Activated CD4-positive, alpha-beta T cell treated with anti-CD3 and anti-CD28 coated beads, Interleukin-2, amount 50 U/mL, for 4 hours (primary cell): ENCODE measurements at regions not wholly inside any gene's neighbourhood (a gene's known extent, or its start where the extent isn't known, plus 50 kb on each side); places are given as distances from the start of the nearest gene placed in this dataset.
"Not testable (repeated sequence)": the region's sequence is repeated elsewhere in the genome, so short reads cannot be mapped to it uniquely, and the experiment has no call there.

Source experiments
- DNase-seq, 2 experiments: peaks; one replicate each; pipeline ENCODE4 v3.0.0-alpha.2; 2020

DNA sequence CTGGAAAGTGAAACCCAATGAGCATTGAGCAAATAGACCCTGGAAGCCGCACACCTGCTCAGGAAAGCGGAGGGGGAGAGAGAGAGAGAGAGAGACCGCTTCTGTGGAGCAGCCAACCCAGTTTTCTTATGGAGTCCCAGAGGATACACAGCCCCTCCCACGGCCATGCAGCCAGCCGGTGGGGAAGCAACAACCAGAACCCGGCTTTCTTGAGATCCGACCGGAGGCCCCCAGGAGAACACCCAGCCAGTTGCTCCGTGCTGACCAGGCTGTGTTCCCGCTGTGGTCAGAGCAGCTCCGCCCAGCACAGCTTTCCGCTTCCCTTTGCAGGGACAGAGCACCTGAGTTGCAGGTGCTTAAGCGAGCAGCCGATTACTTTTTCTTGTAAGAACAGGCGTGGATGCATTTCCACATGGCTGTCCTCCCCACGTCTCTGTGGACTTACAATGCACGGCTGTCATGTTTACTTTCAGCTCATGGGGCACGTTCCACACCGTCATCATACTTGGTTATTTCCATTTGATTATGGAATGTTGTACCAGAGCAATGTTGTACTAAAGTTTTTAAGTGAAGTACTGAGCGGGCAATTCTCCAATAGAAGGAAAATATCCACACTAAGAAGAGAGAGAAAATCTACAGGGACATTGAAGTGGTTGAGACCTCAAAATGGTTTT lies 381.9 kb downstream of the THBS2 start:
- DNase-seq: no peak

- DNase-seq: no peak
Measured at GRCh38 chr6:168870982-168871381, 382.7 kb downstream of the THBS2 start.

DNA sequence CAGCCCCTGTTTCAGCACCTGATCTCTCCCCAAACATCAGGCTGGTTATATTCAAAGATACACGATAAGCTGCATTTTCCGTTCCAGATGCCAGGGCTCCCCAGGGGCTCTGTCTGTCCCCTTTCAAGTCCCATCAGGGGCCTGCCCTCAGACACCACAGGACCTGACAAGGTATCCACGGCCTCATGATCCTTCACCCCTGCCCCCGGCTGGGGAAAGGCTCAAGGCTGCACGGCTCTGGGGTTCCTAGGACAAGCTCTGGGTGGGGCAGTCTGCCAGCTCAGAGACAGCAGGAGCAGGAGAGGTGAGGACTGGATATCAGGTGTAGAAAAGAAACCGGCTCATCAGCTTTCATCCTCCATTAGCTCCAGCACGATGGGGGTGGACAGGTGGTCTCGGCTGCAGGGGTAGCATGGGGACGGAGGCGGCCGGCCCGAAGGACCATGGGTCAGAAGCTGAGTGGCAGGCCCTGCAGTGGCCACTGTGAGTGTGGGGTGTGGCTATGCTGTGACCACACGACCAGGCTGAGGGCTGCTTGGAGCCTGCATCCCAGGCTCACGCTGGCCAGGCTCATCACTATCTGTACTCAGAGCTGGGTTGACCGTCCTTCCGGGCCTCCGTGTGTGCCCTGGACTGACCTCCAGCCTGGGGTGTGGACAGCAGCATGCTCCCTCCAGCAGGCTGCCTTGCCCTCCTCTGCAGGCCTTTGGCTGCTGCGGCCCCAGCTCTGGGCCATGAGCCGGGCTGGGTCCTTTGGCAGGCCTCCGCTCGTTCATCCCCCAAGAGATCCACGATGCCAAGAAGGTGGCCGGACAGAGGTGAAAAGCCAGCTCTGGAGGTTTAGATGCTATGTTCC lies 386.2 kb downstream of the THBS2 start:
- DNase-seq: no peak

GRCh38 chr6:168866534-168866933 lies 387.1 kb downstream of the THBS2 start:
- no peak for DNase-seq

DNA sequence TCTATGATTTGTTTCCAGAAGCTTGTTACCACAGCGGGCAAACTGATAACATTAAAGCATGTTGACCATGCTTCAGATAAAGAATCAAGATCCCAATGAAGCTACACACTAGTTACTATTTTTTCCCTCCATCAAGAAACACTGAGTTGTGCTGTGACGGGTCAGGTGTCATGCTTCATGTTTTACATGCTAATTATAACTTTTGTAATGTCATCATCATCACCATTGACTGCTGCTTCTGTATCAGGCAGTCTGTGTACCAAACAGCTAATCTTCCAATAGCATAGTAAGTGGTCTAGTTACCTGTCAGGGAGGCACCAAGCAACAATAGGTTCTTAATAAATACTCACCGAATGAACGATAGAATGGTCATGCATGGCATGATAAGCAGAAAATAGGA lies 388.1 kb downstream of the THBS2 start:
- no peak for DNase-seq

GRCh38 chr6:168864541-168865460 lies 388.8 kb downstream of the THBS2 start:
- no peak for DNase-seq

GRCh38 chr6:168863467-168863866 lies 390.2 kb downstream of the THBS2 start:
- DNase-seq: no peak

GRCh38 chr6:168862346-168862980 lies 391.2 kb downstream of the THBS2 start:
- no peak for DNase-seq

GRCh38 chr6:168860987-168861386 lies 392.7 kb downstream of the THBS2 start:
- no peak for DNase-seq

DNA sequence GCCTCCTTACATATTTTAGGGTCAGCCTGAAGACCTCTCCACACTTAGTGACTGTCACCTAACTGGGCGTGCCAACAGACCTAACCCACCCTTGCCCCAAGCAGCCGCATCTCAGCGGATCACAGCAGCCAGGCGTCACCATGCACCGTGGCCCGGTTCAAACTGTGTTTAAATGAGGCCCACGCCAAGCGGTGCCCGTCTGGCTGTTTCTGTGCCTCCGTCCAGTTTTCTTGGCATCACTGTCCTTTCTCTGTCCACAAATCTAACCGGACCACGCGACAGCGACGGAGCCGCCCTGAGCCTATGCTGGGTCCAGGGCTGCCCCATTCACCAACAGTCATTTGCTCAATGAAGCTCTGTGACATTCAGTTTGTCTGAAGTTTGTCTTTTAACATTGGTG lies 393.3 kb downstream of the THBS2 start:
- no peak for DNase-seq

DNA sequence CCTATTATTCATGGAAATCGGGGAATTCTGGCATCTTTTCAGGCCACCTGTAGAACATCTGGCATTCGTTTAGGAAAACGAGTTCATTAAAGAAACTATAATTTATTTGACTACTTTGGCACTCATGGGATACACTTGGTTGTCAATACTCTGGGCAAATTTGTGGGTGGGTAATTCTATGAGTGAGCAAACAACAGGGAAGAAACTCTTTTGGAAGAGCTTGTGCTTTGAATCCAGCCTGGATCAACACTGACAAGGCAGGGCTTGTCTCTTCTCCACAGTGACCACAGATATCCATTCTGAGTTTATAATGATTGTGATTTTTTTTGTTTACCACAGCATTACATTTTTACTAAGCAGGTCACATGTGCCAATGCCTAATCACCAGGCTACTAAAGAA lies 394.7 kb downstream of the THBS2 start:
- no peak for DNase-seq

GRCh38 chr6:168856914-168857313 lies 396.7 kb downstream of the THBS2 start:
- DNase-seq: no peak

DNA sequence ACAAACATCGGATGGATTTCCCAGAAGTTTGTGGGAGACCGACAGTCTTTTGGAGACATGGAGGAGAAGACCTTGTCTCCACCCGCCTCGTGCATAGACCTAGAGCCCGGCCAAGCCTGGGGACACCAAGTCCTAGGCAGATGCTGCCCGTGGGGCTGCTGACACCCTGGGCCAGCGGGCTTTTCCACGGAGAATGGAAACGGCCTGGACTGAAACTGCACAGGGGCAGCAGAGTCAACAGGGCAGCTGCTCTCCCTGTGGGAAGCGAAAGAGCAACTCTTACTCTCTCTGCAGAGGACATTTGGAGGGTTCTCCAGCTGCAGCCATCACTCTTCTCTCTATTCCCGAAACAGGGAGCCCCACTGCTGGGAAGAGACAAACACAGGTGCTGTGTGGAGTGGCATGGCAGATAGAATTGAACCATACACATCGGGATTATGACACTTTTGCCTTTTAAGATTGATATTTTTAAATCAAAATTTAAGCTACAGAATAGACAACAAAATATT lies 401.2 kb downstream of the THBS2 start:
- DNase-seq: no peak

DNA sequence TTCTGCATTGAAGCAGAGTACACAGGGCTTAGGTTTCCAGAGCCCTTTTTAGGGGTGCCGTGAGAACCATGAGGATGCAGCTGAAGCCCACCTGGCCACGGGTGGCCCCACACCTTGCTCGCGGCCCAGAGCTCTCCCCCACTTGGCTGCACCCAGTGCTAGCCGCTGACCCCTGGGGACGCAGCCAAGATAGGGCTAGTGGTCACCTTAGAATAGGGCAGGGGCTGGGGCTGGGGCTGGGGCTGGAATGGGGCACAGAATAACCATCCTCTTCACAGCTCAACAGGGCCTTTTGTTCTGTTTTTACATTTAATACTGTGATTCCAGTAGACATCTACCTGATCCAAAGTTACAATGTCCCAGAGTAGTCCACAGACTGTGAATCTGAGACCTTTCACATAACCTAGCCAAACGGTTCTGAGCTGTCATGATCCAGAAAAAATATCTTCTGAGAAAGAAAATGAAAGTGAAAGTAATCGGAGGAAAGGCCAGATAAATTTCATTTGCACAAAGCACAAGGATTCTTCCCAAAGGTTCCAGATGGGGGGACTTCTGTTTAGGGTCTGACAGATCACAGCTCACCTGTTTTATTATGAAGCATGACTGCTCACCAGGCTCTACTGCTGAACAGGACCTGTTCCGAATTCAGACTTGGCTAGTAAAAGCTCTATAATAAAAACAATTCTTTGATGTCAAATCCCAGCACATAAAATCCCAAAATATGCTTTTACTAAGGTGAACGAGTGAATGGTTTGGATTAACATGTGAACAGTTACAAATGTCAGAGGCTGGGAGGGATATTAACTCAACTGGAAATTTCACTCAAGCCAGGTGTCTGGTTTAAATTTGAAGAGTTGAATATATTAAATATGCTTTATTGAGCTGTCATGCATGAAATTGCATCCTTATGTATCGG lies 401.9 kb downstream of the THBS2 start:
- no peak for DNase-seq

DNA sequence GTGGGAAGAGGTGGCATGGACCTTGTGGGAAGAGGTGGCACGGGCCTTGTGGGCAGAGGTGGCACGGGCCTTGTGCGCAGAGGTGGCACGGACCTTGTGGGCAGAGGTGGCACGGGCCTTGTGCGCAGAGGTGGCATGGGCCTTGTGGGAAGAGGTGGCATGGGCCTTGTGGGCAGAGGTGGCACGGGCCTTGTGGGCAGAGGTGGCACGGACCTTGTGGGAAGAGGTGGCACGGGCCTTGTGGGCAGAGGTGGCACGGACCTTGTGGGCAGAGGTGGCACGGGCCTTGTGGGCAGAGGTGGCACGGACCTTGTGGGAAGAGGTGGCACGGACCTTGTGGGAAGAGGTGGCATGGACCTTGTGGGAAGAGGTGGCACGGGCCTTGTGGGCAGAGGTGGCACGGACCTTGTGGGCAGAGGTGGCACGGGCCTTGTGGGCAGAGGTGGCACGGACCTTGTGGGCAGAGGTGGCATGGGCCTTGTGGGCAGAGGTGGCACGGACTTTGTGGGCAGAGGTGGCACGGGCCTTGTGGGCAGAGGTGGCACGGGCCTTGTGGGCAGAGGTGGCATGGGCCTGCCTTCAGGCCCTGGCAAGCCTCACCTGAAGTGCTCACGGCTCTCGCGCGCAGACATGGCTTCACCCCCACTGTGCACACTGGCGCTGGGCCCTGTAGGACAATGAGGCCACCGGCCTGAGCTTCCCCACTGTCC lies 403.5 kb downstream of the THBS2 start:
- DNase-seq: not testable (repeated sequence)

- no peak for DNase-seq
Measured at GRCh38 chr6:168849459-168849858, 404.2 kb downstream of the THBS2 start.

DNA sequence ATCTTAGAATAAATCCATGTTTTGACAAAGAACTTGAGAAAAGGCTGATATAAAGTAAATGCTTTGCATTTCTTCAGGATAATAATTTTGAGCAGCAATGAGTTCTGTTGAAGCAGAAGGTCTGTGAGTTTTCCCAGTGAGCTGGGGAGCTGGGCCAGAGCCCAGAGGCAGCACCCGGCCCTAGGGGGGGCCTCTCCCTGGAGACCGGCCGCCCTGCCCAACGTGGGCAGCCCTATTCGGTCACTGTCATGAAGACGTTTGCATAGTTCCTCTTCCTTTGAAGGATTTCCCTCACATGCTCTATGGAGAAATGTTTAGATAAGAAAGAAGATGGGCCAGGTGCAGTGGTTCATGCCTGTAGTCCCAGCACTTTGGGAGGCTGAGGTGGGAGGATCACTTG lies 404.8 kb downstream of the THBS2 start:
- DNase-seq: no peak

DNA sequence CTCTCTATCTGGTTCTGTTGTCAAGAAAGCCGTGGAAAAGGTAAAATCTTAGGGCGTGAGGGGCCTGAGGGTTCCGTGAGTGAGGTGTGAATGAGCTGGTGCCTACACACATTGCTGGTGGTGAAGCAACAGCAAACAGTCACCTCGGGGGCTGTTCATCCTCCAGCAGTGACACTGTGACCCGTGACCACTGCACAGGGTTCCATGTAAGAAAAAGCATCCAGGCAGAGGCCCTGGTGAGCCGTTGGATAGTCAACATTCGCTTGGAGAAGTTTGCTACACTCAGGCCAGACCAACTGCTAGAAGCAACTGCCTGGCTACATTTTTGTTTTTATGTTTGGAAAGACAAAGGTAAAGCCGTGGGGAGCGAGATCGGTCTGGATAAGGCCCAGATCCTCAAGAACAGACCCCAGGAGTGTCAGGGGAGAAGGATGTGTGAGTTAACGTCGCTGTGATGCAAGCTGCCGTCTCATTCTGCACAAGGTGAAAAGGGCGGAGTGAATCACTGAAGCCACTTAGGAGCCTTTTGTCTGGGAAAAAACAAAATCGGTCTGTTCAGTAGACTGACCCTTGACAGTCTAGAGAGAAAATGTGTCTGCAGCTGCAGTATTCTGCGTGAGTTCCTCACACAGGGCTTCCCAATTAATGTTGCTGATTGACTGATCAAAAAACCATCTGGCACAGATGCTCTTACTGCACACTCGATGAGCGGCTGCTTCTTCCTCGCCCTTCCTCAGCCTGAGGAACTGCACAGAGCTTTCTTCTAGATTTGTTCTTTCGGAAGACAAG lies 404.0 kb downstream of the SMOC2 start:
- no peak for DNase-seq

DNA sequence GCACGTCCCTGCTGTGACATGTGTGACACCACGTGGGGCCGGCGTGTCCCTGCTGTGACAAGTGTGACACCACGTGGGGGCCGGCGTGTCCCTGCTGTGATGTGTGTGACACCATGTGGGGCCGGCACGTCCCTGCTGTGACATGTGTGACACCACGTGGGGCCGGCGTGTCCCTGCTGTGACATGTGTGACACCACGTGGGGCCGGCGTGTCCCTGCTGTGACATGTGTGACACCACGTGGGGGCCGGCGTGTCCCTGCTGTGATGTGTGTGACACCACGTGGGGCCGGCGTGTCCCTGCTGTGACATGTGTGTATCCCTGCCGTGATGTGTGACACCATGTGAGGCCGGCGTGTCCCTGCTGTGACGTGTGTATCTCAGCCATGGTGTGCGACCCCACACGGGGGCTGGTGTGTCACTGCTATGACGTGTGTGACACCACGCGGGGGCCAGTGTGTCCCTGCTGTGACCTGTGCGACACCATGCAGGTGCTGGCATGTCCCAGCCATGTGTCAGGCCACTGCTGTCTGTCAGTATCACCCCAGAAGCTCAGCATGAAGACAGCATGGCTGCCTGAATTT lies 401.7 kb downstream of the SMOC2 start:
- DNase-seq: not testable (repeated sequence)
